Renal cortex interstitium (tissue), 11 donors: ENCODE measurements at regions not wholly inside any gene's neighbourhood (a gene's known extent, or its start where the extent isn't known, plus 50 kb on each side); places are given as distances from the start of the nearest gene placed in this dataset.

Source experiments
- DNase-seq, 11 donors: peaks; one replicate each; pipeline ENCODE4 v3.0.0-alpha.2; 2013; ENCODE audit warnings: low read depth in 9 of 11, low spot score in 4 of 11; ENCODE audit errors: extremely low read depth in 1 of 11

DNA sequence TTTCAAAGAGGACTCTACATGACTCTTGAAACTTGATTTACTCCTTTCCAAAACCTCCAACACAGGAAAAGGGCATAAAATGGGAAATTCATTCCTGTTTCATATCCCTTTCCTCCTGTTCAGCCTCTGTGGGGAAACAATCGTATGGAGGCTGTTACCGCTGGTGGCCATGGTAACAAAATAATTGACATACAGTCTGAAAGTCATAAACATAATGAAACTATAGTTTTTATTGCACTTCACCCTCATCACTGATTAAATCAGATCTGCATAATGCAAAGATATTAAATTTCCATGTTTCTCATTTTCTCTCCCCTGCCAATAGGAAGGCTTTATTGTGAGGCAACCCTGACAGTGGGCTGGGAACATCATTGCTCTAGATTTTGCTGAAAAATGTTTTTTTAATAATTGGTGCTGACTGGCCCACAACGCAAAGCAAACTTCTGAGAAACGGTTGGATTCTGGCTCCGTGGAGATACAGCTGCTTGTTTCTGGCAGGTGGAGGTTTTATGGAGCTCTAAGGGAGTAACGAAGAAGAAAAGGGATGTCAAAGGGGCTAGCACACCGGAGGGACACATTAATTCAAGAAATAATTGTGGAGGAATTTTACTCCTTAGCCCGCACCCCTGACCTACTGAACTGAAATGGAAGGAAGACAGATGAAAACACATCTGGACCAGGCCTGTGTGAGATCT lies 154.2 kb upstream of the SHISA6 start:
- no peak for DNase-seq

DNA sequence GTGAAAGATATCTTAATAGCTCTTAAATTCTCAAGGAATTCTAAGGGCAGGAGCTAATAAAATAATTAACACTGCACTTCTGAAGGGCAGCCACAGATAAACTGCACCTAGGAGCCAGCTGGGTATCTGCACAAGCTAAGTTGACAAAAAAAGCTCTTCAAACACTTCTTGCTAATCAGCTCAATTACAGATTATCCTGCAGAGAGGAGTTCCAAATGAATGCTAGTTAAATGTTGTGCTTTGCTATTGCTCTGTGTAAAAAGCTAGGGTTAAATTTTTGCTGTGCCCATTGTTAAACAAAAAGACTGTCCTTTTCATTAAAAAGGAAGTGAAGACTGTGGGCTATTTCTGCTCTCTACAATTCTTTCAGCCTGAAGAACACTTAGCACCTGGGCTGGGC lies 158.5 kb upstream of the SHISA6 start:
- DNase-seq: no peak

DNA sequence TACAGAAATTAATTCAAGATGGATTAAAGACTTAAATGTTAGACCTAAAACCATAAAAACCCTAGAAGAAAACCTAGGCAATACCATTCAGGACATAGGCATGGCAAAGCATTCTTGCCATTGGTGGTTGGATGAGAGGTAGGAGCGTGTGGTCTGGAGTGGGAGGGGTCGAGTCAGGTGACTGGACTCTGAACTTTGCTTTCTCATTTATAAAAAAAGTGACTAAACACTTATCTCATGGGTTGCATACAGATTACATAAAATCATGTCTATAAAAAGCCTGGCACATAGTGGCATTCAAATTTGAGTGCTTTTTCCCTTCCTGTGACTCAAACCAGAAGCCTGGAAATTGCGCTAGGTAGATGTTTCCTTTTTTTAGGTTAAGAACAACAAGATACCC lies 159.7 kb upstream of the SHISA6 start:
- no peak for DNase-seq

DNA sequence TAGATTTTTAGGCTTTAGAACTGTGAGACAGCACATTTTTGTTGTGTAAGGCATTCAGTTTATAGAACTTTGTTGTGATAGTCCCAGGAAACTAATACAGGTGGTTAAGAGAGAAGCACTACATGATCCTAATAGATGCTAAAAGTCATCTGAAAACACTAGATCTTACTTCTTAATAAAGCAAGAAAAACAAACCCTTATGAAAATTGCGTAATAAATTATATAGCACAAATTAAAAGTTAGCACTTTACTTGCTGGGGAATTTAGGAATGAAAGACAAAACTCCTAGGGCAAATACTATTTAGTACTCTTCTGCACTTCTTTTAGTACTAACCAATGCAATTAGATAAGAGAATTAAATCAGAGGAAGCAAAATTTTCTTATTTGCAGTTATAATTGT lies 163.3 kb upstream of the SHISA6 start:
- DNase-seq: no peak

DNA sequence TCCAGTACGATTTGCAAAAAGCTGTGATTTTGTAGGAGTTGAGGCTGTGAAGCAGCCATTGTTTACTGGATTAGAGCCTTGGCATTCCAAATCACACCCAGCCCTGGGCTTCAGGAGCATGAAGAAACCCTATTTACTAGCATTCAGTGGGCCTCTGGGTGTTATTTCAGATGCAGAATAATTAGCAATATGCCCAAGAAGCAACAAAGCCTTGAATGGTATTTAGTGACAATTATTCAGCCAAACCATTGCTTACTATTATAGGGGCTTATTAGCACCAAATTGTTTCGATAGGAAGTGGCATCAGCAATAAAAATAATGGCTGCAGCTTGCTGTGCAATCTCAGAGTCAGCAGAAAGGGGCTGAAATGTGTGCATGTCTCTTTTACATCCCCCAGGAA lies 166.6 kb upstream of the SHISA6 start:
- DNase-seq: no peak

DNA sequence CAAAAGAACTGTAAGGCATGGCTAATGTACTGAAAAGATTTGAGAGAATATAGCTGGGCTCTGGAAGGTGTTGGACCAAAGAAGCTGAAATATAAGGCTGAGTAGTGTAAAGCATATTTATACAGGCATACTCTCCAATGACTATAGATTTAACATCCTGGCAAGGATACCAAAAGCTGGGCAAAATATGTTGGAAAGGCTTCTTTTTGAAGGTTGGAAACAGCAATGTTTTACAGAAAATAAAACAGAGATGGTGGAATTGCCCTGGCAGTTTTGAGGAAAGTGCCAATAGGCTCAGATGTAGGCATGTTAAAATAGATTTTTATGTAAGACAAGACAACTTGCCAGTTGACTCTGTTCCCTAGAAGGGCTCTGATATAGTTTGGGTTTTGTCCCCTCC lies 184.1 kb upstream of the SHISA6 start:
- no peak for DNase-seq

DNA sequence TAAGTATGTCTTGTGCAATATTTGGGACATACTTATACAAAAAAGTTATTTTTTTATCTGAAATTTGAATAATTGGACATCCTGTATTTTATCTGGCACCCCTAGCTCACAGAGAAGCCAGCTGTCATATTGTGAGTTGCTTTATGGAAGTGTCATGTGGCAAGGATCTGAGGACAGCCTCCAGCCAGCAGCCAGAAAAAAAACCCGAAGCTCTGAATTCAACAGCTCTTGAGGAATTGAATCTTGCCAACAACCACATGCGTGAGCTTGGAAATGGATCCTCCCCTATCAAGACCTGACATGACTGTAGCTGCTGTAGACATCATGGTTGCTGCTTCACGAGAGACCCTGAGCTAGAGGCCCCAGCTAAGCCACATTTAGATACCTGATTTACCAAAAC lies 187.2 kb upstream of the SHISA6 start:
- no peak for DNase-seq

DNA sequence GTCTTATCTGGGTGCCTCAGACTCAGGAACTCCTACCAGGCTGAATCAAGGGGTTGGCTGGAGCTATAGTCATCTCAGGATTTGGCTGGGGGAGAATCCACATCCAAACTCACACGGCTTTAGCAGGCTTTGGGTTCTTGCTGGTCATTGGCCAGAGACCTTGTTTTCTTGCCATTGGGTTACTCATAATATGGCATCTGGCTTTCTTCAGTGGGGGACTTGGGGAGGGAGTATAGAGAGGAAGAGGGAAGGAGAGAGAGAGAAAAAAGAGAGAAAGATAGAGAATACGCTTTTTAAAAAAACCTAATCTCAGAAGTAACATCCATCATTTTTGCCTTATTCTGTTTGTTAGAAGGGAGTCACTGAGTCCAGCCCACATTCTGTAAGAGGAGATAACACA lies 191.5 kb upstream of the SHISA6 start:
- no peak for DNase-seq

DNA sequence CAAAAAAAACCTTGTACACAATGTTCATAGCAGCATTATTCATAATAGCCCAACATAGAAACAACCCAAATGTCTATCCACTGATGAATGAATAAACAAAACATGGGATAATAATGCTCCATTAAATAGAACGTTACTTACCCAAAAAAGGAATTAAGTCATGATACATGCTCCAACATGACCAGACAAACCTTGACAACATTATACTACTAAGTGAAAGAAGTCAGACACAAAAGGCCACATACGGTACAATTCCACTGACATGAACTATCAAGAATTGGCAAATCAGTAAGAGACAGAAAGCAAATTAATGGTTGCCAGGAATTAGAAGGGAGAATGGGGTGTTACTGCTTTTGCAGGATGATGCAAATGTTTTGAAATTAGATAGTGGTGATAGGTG lies 193.8 kb upstream of the SHISA6 start:
- no peak for DNase-seq

DNA sequence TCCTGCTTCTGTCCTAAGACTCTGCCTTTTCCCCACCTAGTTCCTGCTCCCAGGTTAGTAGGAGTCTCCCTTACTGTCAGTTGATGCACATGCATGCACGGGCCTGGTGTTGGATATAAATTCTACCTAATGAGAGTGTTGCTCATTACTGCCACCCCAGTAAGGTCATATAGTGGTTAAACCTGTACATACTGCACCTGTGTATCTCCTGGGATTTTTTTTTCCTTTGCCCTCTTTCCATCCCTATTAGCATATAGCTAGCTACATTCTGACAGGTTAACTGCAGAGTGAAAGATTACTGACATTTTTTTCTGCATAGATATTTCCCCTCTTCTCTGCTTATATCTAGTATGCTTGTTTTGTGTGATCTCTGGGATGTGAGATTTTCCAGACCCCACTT lies 201.5 kb upstream of the PIRT start:
- DNase-seq: no peak

DNA sequence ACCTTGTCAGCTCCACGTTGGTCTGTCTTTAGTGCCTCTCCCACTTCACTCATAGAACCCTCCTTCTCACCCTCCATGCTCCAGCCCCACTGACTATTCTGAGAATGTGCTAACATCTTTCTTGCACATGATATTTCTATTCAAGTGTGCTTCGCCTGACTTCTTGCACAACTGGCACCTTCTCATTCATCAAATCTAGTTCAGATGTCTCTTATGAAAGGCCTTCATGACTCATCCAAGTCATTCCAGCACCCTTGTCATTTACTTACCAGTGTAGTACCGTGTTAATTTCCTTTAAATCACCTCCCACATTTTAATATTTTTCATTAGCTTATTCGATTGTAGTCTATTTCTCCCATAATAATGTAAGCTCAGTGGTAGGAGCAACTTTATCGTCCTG lies 197.8 kb upstream of the PIRT start:
- DNase-seq: no peak

DNA sequence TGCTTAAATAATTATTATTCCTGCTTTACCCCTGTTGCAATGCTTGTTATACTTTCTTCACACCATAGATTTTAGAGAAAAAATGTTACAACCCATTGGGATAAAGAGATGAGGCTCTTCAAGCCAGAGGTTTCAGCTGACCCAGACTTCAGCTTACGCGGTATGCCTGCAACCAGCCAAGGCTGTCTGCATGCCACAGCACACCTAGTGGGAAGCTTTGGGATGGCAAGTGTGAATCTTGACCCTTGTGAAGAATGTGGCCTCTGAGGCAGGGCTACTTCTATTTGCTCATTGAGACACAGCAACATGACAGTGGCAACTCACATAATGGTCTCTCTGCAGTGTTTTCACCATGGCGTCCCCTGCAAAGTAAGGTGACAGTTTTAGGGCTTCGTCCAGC lies 193.9 kb upstream of the PIRT start:
- no peak for DNase-seq

DNA sequence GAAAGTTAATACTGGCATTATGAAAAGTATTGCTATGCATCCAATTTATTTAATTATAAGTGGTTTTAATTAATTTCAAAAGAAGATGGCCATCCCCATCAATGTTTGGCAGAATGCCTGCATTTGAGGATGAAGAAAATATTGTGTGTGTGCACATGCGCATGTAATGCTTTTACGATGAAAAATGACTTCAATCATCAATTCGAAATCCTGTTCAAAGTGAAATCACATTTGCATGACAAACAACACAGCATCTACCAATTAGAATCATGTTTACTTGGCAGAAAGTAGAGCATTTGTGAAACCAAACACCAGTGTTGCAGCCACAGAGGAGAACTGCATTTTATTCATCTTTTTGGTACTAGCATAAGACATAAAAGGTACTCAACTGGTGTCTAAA lies 191.9 kb upstream of the PIRT start:
- DNase-seq: no peak

DNA sequence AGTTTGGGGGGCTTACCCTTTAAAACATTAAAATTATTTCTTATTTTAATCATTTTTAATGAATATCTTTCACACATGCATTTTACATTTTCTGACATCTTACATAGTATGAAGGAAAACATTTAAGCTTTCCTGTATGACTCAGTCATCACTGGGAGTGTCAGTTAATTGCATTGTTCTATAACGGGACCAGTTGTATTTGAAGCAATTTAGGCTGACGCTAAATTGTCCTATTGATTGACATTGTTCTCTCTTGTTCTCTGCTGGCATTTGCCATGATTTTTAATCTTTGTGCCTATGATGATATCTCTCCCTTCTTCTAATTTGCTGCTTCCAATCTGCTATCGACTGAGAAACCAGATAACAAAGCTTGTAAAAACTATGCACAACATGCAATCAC lies 190.5 kb upstream of the PIRT start:
- DNase-seq: no peak

DNA sequence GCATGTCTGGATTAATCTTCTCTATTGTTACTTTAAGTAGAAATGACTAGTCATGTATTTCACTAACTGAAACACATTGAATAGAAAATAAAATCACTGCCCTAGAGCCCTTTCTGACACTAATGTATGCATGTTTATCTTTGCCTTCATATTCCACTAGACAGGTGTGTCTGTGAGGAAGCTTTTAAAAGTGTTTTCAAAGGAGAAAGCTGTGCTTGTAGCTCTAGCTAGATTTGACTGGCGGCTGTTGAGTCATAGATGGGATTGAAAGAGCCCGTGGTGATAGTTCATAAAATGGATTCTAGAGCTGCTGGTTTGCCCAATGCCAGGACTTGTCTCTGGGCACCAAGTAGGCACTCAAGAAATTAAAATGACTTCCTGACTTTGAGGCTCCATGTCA lies 189.0 kb upstream of the PIRT start:
- no peak for DNase-seq

DNA sequence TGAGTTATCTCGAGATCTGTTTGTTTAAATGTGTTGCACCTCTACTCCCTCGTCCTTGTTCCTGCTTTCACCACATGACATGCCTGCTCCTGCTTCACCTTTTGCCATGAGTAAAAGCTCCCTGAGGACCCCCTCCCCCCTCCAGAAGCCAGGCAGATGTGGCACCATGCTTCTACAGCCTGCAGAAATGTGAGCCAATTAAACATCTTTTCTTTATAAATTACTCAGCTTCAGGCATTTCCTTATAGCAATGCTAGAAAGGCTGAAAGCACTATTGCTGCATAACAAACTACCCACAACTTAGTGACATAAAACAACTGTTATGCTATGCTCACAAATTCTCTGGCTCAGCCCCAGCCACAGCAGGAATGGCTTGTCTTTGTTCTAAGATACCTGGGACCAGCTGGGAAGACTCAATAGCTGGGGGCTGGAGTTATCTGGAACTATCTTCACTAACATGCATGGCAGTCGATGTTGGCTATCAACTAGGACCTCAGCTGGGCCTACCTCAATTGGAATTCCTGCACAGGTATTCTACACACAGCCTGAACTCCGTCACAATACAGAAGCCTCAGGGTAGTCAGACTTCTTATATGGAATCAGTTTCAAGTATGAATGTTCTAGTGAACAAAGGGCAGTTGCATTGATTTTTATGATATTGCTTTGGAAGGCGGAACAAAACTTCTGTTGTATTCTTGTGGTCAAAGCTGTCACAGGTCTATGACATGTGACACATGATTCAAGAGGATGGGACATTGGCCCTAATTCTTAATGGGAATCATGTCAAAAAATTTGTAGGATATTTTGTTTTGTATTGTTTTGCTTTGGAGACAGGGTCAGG lies 186.0 kb upstream of the PIRT start:
- DNase-seq: peak in 7 of 11 donors; percentile 7 to 34 (median 16)

DNA sequence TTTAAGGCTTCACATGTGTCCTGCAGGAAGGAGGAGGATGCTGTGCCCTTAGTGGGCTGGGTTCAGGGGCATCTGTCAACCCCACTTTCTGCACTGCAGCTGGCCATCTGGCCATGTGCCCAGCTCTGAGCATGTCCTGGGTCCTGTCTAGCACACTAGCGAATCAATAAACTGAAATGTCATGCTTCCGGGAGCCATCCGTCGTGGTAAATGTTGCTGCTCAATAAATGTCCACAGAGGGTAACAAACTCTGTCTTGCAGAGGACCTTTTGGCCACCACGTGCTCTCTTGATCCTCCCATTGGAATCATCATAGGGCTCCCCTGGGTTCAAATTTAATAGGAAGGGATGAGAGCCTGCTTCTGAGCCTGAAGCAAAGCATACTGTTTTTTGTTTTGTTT lies 168.6 kb upstream of the PIRT start:
- no peak for DNase-seq

DNA sequence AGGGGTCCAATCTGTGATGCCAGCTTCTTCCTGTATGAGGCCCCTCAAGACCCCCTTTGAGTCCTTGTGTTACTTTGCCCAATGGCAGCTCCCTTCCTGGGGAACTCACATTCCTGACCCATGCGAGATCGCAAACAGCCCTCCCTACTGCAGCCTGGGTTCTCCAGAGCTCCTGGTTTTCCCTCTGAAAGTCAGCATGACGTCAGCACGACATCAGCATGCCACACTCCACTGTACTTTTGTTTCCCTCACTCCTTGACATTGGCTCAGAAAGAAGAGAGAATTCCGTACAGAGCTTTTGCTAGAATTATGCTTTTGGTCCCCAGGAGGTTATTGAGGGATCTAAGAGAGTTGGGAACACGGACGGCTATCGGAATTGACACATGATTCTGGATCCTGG lies 168.1 kb upstream of the PIRT start:
- DNase-seq: no peak

DNA sequence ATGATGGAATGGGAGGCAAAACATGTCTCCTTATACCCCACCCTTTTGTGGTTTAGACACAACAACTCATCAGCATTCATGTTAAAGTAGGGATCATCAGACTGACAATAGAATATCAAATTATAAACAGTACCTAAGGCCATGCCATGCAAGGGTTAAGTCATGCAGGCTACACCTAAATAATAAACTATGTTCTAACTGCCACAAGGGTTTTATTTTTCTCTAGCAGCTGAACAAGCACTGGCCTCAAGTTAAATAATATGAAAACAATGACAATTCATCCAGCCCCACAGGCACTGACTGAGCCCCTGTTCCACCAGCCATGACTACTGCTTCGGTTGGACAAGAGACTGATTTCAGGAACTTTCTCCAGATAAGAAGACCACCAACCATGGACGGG lies 164.5 kb upstream of the PIRT start:
- DNase-seq: no peak

DNA sequence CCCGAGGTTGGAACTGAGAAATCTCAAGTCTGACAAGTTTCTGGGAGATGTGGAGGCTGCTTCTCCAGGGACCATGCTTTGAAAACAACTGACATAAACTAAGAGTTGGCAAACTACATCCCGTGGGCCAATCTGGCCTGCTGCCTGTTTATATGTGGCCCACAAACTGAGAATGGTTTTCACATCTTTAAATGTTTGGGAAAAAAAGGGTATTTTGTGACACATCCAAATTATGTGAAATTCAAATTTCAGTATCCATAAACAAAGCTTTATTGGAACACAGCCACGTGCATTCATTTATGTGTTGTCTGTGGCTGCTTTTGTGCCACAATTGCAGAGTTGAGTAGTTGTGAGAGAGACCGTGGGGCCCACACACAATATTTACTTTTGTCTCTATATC lies 163.8 kb upstream of the PIRT start:
- no peak for DNase-seq

DNA sequence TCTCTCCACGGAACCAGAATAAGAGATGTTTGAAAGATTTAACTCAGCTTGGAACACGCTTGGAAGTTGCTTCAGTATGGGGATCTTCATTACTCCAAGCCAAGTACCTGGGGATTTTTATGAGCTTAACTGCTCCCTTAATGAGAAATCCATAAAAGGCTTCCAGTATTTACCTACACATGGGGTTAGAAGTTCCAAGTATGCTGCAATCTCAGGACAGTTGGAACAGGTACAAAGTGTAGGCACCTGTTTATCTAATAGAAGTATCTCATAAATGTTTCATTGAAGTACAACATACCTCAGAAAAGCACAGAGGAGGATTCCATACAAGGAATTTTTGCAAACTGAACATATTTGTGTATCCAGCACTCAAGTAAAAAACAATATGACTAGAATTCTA lies 161.6 kb upstream of the PIRT start:
- DNase-seq: no peak
